Stomach (tissue), 4 donors: ENCODE measurements at regions not wholly inside any gene's neighbourhood (a gene's known extent, or its start where the extent isn't known, plus 50 kb on each side); places are given as distances from the start of the nearest gene placed in this dataset.

Experiments used
- POLR2A ChIP-seq, 4 donors: fragments of 450-650 bp; IDR thresholded peaks; one replicate each; pipeline ENCODE4 v1.6.1; 2016; ENCODE audit warnings: antibody characterized with exemption in 4 of 4, control low read depth in 2 of 4, mild to moderate bottlenecking in 1 of 4, moderate library complexity in 1 of 4
- TF ChIP-seq, protein P1 (sequence below), 7 experiments: fragments of 450-650 bp in 4 of 7; fragments of 200-600 bp in 3 of 7; sonication (generic) in 3 of 7; IDR thresholded peaks; one replicate each; pipeline ENCODE4 v1.5.1; 2016 to 2019; ENCODE audit warnings: antibody characterized with exemption in 7 of 7, control low read depth in 2 of 7, mild to moderate bottlenecking in 1 of 7

DNA sequence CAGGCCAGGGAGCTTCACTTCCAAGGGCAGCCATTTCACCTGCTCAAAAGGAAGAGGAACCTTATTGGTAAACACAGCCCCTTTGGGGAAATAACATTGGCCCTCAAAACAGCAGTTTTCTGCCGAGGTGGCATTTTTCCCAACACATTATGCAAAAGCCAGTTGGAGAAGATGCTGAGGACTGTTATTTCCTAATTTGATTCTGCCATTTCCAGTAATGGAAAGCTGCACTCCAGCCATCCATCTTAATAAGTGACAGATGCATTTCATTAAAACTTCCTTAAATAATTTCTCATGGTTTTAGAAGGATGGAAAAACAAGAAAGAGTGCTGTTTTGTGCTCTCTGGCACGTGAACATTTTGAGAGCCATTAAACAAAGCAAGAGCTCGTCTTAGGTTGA is 55.9 kb upstream of the ALK start:
- TF ChIP-seq, protein P1, sequence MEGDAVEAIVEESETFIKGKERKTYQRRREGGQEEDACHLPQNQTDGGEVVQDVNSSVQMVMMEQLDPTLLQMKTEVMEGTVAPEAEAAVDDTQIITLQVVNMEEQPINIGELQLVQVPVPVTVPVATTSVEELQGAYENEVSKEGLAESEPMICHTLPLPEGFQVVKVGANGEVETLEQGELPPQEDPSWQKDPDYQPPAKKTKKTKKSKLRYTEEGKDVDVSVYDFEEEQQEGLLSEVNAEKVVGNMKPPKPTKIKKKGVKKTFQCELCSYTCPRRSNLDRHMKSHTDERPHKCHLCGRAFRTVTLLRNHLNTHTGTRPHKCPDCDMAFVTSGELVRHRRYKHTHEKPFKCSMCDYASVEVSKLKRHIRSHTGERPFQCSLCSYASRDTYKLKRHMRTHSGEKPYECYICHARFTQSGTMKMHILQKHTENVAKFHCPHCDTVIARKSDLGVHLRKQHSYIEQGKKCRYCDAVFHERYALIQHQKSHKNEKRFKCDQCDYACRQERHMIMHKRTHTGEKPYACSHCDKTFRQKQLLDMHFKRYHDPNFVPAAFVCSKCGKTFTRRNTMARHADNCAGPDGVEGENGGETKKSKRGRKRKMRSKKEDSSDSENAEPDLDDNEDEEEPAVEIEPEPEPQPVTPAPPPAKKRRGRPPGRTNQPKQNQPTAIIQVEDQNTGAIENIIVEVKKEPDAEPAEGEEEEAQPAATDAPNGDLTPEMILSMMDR (IDR thresholded peaks at IDR 0.05): no peak
- TF ChIP-seq POLR2A (IDR thresholded peaks at IDR 0.05): no peak
